ELF-1 (cell line): ENCODE measurements at regions not wholly inside any gene's neighbourhood (a gene's known extent, or its start where the extent isn't known, plus 50 kb on each side); places are given as distances from the start of the nearest gene placed in this dataset.

Experiments used
- DNase-seq: peaks from one replicate; pipeline ENCODE4 v3.0.0-alpha.2; 2016; ENCODE audit warnings: low read depth, low spot score

DNA sequence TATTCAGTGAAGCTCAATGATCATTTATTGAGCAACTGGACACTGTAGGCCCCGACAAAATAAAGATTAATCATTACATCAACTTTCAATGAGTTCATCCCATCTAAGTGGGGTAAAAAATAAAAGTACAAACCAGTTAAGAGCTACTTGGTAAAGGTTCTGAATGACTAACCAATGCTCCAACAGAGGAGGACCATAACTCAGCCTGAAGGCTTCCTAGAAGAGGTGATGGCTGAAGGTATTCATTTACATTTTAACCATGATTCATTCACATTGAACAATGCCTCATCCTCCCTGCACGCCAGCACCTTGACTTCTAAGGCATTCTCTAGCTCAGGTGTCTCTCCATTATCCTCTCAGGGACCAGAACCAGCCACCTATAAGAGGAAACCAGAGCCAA lies 201.4 kb downstream of the ZNF462 start:
- no peak for DNase-seq

DNA sequence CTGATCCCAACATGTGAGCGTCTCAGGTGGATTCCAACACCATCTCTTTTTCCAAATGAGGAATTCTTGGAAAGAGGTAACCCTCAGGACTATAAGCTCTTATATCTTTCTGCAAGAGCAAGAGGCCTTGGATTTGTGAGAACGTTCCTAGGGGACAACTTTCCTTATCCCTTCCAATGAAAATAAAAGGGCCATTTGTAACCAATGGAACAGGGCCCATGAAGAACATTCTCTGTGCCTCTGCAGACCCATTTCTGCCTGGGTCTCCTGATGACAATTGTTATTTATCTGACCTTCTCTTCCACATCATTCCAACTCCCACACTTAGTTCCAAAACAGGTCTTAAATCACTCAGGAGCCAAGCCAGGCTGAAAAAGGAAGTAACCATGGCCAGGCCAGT lies 202.6 kb downstream of the ZNF462 start:
- DNase-seq = no peak

DNA sequence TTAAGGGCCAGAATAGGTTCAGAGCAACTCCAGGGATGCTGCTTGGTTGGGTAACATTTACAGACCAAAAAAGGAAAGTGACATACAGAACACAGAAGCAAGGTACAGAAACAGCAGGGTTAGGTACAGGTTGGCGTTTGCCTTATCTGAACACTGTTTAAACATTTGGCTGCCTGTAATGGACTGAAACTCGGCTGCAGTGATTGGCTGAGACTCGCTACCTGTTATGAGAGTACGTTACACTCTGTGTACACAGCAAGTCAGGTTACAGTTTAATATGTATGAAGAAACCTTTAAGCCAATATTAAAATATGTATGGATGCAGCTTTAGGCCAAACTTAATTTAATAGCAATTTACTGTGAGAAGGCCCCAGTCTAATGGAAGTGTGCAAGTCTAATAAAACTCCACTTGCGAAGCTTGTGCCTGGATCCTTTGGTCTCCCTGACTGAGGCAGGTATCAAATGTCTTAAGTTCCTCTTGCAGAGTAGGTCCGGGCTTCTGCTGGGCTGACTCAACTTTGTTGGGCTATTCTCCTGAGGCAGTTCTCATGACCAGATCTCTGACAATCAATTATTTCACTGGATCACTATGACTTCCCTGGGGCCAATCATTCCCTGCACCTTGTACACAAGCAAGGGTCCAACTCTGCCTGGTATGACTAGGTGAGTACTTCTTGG lies 204.9 kb downstream of the ZNF462 start:
- no peak for DNase-seq

DNA sequence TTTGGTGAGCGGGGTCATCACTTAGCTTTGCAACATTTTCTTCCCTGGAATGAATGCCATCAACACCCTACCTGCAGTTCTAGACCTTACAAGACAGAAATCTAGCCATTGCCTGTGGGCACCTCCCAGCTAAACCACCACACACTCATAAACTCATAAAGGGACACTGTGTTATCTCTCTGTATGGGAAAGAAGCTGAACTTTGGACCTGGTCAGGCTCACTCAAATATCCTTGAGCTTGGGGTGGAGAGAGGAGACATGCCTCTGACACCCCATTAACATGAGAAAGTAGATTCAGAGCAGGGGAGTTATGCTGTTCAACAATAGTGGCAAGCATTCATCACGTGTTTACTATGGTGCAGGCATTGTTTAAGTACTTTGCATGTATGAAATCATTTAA lies 205.6 kb downstream of the ZNF462 start:
- DNase-seq = no peak

DNA sequence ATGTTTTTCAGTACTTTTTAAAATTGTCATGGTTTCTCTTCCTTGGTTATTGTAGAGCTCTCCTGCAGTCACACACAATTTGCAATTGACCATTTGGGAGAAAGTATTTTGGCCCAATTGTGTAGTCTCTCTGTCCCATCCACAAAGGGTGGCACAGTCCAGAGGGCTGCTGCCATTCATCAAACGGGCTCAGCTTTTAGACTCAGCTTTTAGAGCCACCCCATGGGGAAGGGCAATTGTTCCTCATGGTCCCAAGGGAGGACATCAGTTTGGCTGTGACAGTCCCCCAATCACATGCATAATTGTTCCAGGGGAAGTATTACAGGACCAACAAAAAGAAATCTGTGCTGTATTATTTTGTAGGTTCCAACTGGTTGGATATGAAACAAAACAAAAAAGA lies 207.6 kb downstream of the ZNF462 start:
- DNase-seq = no peak

DNA sequence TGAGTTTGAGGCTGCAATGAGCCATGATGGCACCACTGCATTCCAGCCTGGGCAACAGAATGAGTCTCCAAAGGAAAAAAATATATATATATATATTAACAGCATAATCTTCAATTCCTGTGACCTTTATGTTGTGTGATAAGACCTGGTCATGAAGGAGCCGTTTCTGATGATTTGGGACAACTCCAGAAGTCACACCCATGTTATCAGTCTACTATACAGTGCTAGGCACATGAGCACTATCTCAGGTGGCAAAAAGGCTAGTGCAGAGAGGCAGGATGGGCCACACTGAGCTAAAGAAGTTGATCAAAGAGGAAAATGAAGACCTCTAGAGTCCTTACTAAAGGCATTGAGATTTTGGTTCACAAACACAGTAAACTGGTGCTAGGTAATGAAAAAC lies 205.0 kb upstream of the RAD23B start:
- DNase-seq = no peak

DNA sequence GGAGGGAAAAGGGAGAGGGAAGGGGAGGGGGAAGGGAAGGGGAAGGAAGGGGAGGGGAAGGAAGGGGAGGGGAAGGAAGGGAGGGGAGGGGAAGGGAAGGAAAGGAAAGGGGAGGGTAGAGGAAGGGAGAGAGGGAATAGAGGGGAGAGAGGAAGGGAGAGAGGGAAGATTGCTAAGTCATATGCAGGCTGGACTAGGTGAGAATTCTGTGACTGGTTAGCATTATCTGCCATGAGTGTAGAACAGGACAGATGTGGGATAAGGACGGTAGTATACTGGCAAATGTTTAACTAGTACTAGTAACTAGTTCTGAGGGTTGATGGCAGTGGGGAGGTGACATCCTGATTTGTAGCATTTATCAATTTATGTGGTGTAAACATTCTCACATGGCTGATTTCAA lies 203.5 kb upstream of the RAD23B start:
- no peak for DNase-seq

DNA sequence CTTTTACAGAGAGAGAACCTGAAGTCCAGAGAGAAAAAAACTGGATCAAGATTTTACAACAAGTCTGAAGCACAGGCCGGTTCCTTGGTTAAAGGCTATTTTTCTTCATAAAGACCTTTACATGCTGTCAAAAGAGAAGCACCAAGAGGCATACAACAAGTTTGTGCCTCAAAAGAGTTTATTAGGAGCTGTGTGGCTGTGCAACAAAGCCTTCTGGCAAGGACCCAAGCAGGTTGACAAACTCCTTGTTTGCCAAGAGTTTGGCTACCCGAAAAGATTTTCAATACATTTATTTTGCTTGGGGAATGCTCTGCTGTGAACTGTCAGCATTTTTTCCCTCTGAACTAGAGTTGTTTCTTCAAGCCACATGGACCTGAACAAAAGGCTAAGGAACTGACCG lies 202.9 kb upstream of the RAD23B start:
- no peak for DNase-seq

DNA sequence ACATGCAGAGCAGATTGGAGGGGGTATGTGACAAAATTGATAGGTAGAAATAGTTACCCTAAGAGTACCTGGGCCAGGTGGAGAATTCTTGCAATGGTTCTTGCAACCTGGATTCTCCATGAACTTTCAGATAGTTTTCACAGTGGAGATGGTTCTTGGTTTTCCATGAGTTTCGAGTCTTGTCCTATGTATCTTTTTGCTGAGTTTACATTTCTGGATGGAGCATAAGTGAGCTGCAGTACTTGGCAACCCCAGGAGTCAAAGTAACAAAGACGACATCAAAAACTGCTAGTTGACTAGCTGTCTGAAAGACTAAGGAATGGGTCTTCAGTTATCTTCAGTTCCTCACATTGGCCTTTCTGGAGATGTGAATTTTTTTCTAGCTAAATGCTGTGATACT lies 196.6 kb upstream of the RAD23B start:
- no peak for DNase-seq

DNA sequence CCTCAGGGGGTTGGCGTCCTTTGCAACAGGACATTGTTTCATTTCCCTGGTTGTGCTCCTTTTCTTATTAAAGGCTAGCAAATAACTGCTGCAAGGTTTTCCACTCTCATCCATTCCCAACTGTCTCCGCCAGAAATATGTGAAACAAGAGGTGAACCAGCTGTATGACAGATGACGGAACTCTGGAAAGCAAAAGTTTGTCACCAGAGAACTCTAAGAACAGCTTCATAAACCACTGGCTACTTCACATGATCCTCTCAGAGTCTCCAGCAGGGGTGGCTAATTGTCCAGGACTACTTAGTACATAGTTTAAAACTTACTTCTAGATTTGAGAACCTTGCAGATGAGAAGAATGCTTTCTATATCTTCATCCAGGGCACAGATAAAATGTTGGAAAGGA lies 195.9 kb upstream of the RAD23B start:
- DNase-seq = no peak

DNA sequence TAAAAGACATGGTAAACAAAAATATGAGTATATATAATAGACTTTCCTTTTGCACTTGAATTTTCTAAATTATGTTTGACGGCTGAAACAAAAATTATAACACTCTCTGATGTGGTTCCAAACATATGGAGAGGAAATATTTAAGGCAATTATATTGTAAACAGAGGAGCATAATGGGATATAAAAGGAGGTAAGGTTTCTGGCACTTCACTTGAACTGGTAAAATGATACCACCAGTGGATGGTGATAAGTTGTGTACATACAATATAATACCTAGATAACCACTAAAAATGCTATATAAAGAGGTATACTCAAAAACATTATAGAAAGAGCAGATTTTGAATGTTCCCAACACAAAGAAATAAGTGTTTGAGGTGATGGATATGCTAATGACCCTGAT lies 192.9 kb upstream of the RAD23B start:
- DNase-seq = no peak

DNA sequence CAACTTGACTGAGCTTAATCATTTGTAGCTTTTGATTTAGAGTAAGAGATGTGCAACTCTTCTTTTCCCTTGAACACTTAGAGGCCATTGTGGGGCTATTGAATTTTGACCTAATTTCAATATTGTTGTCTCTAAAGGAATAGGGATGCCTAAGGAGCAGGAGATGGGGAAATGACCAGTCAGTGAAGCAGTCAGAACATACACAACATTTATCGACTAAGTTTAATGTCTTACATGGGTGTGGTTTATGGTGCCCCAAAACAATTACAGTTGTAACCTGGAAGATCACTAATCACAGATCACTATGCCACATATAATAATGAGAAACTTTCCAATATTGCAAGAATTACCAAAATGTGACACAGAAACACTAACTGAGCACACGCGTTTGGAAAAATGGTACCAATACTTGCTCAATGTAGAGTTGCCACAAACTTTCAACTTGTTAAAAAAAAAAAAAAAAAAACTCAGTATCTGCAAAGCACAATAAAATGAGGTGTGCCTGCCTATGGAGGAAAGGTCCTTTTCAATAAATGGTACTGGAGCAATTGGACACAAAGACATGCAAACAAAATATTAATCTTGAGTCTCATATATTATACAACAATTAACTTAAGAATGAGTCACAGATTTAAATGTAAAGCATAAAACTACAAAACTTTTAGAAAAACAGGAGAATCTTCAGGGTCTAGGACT lies 189.6 kb upstream of the RAD23B start:
- DNase-seq = no peak

DNA sequence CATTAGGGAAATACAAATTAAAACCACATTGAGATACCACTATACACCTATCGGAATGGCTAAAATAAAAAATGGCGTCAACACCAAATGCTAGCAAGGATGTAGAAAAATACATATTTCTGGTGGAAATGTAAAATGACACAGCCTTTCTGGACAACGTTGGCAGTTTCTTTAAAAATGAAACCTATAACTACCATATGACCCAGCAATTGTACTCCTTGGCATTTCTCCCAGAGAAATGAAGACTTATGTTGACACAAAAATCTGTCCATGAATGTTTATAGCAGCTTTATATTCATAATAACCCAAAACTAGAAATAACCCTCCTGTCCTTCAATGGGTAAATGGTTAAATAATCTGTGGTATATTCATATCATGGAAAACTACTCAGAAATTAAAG lies 188.7 kb upstream of the RAD23B start:
- no peak for DNase-seq

DNA sequence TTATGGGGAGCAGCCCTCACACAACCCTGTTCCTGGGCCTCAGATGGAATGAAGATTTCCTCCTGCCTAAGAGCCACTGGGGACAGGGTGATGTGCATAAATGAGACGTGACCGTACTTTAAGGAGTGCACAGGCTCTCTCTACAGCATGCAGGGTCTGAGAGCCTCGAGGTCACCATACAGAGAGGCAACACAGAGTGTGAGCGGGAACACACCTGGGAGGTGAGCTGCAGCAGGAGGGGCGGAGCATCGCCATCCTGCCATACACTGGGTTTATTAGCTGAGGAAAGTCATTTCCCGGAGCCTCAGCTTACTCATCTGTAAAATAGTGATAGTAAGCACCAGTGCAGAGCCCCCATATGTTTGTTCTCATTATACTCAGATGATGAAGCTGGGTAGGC lies 182.5 kb upstream of the RAD23B start:
- no peak for DNase-seq

DNA sequence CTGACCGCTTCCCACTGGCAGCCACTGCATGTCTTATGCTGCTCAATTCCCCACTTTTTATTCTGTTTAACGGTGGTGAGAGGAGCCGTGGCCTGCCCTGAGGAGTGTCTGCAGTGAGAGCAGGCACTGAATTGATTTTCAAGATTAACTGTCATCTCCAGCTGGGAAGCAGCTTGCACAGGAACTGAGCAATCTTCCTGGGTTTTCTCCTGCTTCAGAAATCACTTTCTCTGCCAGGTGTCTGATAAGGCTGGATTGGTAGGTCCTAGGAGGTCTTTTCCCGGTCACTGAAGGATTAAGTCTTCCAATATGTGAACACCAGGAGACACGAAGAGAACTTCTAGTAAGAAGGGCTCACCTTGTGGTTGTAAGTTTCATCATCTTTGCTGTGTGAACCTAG lies 181.1 kb upstream of the RAD23B start:
- no peak for DNase-seq

DNA sequence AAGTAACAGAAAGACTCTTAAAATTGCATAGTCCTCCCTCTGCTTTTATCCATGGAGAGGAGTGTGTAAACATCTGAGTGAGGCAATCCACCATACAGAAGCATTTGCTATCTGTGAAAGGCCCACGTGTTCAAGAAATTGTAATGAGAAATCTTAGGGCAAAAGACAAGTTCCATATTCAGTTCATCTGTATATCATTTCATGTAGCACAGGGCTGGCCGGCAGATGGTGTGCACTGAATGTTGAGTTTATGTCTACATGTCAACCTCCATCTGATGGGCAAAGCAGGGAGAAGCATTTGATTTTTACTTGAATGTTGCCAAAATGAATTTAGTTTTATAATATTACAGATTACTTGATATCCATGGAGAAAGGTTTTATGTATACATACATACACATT lies 179.5 kb upstream of the RAD23B start:
- DNase-seq = no peak

DNA sequence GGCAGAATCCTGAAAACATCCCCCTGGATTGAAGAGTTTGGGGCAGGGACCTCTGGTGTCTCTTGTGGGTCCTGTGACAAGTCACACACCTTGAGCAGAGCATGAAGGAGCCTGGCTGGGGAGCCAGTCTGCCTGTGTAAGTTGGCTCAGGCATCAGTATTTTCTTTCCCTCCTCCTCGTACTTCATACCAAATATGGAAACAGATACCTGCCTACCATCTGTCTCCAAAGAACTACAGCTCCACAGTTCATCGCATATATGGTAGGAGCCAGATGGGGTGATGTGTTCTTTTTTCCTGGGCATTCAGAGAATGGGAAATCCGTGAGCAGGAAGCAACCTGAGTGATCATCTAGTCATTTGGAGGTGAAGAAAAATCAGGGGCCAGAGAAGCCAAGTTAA lies 177.3 kb upstream of the RAD23B start:
- no peak for DNase-seq

DNA sequence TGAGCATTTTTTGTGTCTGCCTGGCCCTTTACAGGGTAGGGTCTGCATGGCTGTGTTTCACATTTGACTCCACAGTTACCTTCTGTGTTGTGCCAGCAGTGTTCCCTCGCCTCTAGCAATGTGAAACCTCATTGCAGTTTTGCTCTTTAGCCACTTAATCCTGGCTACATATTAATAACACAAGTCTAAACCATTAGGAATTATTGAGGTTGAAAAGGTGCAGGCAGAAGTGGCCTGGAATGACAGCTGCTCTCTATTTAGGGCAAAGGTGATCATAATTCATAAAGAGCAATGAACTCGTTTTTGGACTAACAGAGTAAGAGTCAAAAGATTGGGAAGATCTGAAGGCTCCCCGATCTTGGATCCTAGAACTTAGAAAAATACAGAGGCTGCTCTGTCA lies 176.7 kb upstream of the RAD23B start:
- DNase-seq = no peak

DNA sequence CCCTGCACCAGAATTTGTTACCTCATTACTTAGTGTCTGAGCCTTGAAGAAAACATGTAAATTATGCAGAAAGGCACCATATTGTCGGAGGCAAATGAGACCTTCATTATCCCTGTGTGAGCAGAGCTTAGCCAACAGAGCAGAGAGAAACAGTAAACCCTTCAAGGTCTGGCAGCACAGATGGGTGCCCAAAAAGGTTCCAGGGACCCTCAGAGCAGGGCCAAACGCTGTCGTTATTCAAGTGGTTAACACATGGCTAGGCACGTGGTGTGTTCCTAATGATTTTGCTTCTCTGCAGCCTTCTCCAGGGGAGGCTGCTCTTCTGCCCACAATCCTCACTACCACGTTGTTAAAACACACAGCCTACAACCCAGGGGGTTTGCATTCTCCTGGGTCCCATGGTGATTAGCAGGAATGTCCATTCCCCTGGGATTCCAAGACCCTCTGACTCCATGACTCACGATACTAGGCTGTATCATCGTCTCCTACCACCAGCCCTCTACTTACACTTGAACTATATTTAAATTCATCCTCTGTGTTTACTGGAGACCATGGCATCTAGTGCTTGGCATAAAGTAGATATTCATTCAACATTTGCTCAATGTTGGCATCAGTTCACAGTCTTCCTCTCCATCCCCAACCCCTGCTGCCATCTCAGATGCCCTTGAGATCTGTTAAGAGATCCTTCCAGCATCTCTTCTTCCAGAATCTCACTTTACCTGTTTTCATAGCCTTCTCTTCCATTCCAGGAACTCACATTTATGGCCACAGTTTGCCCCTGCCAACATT lies 174.5 kb upstream of the RAD23B start:
- no peak for DNase-seq

DNA sequence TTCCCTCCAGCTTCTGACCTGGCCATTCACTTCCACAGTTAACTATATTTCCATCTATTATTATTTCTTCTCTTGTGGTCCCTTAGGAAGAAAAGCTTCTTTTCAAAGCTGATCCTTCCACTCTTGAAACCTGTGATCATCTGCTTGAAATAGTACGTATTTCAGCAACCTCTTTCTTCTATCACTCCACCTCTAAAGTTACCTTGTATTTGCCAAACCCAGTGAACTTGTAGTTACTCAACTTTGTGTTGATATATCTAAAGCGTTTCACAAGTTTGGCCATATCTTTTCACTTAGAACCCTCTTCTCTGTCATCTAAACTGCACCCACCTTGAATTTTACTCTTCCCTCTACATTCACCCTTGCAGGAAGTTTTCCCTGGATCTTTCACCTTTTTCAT lies 173.8 kb upstream of the RAD23B start:
- DNase-seq = no peak

DNA sequence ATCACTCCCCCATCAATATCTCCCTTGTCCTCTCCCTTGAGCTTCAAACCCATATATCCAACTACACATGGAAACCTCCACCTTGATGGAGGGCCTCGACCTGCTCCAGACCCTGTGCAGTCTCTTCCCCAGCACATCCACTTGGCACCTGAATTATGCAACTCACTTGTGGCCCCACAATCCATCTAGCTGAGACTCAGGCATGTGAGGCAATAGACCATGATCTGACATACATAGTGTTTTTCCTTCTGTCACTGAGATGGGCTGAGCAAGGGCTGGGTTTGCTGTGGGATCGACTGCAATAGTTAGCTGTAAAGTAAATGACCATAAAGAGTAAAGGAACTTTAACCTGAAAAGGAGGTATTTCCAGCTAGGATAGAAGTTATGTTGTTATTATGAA lies 172.9 kb upstream of the RAD23B start:
- DNase-seq = no peak

DNA sequence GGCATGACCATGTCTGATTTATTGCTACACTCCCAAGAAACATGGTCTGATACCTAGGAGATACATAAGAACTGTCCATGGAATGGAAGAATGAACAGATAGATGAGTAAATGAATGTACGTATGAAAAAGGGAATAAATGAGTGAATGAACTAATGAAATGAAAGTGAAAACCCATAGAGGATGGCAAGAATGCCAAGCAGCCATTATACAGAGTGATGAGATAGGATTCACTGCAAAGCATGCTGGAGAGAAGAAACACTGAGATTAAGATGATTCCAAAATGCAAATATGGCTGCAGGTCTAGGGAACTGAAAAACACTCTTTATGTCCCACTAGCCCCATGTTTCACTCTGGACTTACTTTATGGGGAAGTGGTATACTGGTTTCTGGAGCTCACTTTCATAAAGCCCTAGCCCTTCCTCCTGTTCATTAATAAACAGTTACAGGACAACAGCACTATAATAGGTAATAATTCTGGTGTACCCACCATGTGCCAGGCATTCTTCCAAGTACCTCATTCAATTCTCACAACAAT lies 170.3 kb upstream of the RAD23B start:
- DNase-seq = no peak
